Glutamatergic neuron (in vitro differentiated cells): ENCODE measurements at regions not wholly inside any gene's neighbourhood (a gene's known extent, or its start where the extent isn't known, plus 50 kb on each side); places are given as distances from the start of the nearest gene placed in this dataset.

Source experiments
- DNase-seq: peaks from one replicate; pipeline ENCODE4 v3.0.0; 2022
- H3K27ac Mint-ChIP-seq: one replicate; pipeline ENCODE4 v1.8.0; 2020; ENCODE audit warnings: mild to moderate bottlenecking, mixed read lengths, inconsistent platforms; ENCODE audit not compliant: unreplicated experiment
- H3K27me3 Mint-ChIP-seq: one replicate; pipeline ENCODE4 v1.8.0; 2020; ENCODE audit warnings: mild to moderate bottlenecking, moderate library complexity, mixed read lengths, inconsistent platforms; ENCODE audit not compliant: unreplicated experiment
- H3K36me3 Mint-ChIP-seq: one replicate; pipeline ENCODE4 v1.8.0; 2020; ENCODE audit warnings: mild to moderate bottlenecking, mixed read lengths, inconsistent platforms; ENCODE audit not compliant: unreplicated experiment
- H3K4me1 Mint-ChIP-seq: one replicate; pipeline ENCODE4 v1.8.0; 2020; ENCODE audit warnings: mild to moderate bottlenecking, low read depth, mixed read lengths, inconsistent platforms; ENCODE audit not compliant: unreplicated experiment
- H3K4me3 Mint-ChIP-seq: one replicate; pipeline ENCODE4 v1.8.0; 2020; ENCODE audit warnings: mild to moderate bottlenecking, mixed read lengths, inconsistent platforms; ENCODE audit not compliant: unreplicated experiment
- H3K9me3 Mint-ChIP-seq: one replicate; pipeline ENCODE4 v1.8.0; 2020; ENCODE audit warnings: mild to moderate bottlenecking, moderate library complexity, mixed read lengths, inconsistent platforms; ENCODE audit not compliant: unreplicated experiment
- TF ChIP-seq, protein P1 (sequence below): fragments of 200-600 bp; sonication (generic); IDR thresholded peaks from one replicate; pipeline ENCODE4 v1.5.0; 2021; ENCODE audit not compliant: partially characterized antibody, unreplicated experiment

DNA sequence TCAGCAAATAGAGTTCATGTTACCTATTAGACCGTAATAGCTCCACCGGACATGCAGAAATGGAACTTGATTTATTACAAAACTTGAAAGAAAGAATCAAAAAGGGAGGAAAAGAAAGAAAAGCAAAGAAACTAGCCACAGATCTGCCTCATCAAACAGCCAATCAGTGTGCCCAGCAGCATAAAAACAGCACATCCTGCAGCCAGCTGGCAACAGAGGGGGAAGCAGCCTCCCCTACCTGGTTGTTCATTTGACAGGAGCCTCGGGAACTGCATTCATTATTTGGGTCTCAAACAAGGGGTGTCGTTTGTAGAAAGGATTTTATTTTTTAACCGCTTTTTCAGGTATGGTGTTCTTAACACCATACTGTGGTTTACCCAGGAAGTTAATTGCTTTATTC is 181.5 kb upstream of the TOPAZ1 start:
- Mint-ChIP-seq H3K27me3 (peaks cover 3% of the 10 kb centered on the region), H3K9me3 (no peaks in the 10 kb centered on the region), H3K4me3 (no peak overlapping the region), H3K36me3 (no peaks in the 10 kb centered on the region), H3K4me1 (peaks cover 2% of the 10 kb centered on the region), H3K27ac (no peak overlapping the region)
- TF ChIP-seq, protein P1, sequence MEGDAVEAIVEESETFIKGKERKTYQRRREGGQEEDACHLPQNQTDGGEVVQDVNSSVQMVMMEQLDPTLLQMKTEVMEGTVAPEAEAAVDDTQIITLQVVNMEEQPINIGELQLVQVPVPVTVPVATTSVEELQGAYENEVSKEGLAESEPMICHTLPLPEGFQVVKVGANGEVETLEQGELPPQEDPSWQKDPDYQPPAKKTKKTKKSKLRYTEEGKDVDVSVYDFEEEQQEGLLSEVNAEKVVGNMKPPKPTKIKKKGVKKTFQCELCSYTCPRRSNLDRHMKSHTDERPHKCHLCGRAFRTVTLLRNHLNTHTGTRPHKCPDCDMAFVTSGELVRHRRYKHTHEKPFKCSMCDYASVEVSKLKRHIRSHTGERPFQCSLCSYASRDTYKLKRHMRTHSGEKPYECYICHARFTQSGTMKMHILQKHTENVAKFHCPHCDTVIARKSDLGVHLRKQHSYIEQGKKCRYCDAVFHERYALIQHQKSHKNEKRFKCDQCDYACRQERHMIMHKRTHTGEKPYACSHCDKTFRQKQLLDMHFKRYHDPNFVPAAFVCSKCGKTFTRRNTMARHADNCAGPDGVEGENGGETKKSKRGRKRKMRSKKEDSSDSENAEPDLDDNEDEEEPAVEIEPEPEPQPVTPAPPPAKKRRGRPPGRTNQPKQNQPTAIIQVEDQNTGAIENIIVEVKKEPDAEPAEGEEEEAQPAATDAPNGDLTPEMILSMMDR = no peak
- no peak for DNase-seq

- TF ChIP-seq, protein P1 = no peak
- no peak for DNase-seq
- H3K9me3 Mint-ChIP-seq = no peaks in the 10 kb centered on the region
- H3K27me3 Mint-ChIP-seq = peaks cover 3% of the 10 kb centered on the region
- H3K4me3 Mint-ChIP-seq = no peak overlapping the region
- H3K27ac Mint-ChIP-seq = no peak overlapping the region
- H3K4me1 Mint-ChIP-seq = peaks cover 2% of the 10 kb centered on the region
- no peaks in the 10 kb centered on the region for H3K36me3 Mint-ChIP-seq
These were observed 180.4 kb upstream of the TOPAZ1 start for GRCh38 chr3:44061268-44061667.

- TF ChIP-seq, protein P1 = no peak
- Mint-ChIP-seq H3K27me3 (peaks cover 3% of the 10 kb centered on the region), H3K27ac (no peak overlapping the region), H3K4me3 (no peak overlapping the region), H3K9me3 (no peaks in the 10 kb centered on the region), H3K36me3 (no peaks in the 10 kb centered on the region), H3K4me1 (peaks cover 2% of the 10 kb centered on the region)
- no peak for DNase-seq
These were observed 179.7 kb upstream of the TOPAZ1 start for GRCh38 chr3:44061961-44062360.

DNA sequence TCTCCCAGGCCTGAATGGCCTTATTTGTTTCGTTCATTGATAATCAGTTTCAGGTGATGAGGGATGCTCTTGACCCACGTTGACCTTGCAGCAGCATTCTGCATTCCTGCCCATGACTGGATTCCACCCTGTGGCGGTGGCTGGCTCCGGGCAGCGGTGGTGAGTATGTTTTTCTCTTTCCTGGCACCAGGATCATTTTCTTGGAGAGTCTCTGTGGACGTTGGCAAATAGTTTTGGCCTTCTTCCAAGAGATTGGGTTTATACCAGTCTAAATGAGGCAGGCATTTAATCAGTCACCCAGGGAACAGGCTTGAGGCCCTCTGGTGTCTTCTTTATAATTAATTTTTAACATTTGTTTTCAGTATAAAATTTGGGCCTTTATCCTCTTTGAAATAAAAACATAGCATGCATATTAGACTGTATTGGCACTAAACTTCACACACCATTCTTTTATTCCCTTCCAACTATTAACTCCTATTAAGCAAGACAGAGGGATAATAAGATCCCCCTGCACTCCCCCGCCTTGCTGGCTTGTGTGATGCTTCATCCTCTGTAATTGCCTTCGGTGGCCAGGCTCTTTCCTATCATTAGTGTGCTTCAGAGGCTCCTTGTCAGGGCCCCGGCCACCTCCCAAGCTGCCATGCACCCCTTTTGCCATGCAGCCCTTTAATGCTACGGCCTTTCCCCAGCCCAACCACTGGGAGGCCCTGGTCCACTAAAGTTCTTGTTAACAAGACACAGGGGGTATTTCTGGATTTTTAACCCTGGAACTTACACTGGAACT is 176.2 kb upstream of the TOPAZ1 start:
- DNase-seq = no peak
- TF ChIP-seq, protein P1 = no peak
- H3K27ac Mint-ChIP-seq = no peak overlapping the region
- no peak overlapping the region for H3K4me3 Mint-ChIP-seq
- H3K27me3 Mint-ChIP-seq = peaks cover 6% of the 10 kb centered on the region
- H3K36me3 Mint-ChIP-seq = no peaks in the 10 kb centered on the region
- no peaks in the 10 kb centered on the region for H3K9me3 Mint-ChIP-seq
- peaks cover 5% of the 10 kb centered on the region for H3K4me1 Mint-ChIP-seq

DNA sequence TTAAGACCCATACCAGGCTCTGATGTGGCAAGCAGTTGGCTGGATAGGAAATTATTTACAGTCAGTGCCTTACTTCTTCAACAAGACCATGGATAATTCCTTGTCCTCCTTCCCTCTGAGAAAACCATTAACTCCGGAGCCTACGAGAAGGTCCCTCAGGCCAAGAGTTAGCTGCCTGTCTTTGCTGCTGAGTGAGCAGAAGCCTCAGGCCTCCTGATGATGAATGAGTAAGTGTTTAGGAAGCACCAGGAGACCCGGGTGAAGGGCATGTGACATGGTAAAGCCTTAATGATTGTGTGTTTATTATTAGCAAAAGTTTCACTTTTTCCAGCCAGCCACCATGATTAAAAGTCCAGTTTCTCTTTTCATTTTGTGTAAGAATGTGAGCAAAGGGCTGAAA is 174.9 kb upstream of the TOPAZ1 start:
- no peak overlapping the region for H3K27ac Mint-ChIP-seq
- no peaks in the 10 kb centered on the region for H3K9me3 Mint-ChIP-seq
- H3K4me3 Mint-ChIP-seq = no peak overlapping the region
- no peak for DNase-seq
- no peaks in the 10 kb centered on the region for H3K36me3 Mint-ChIP-seq
- peaks cover 5% of the 10 kb centered on the region for H3K4me1 Mint-ChIP-seq
- TF ChIP-seq, protein P1 = no peak
- peaks cover 6% of the 10 kb centered on the region for H3K27me3 Mint-ChIP-seq
